Liver (tissue), 3 donors: ENCODE measurements at regions not wholly inside any gene's neighbourhood (a gene's known extent, or its start where the extent isn't known, plus 50 kb on each side); places are given as distances from the start of the nearest gene placed in this dataset.

Experiments used
- CTCF ChIP-seq: fragments of 150-350 bp; IDR thresholded peaks from 2 replicates; pipeline ENCODE4 v1.5.1; 2017; ENCODE audit warnings: improper control_type of control experiment, low read depth, low read length; ENCODE audit not compliant: missing input control
- FOXA1 ChIP-seq: IDR thresholded peaks from 2 replicates; pipeline ENCODE4 v1.6.1; 2016; ENCODE audit warnings: antibody characterized with exemption
- JUND ChIP-seq, 2 donors: IDR thresholded peaks; 2 replicates each; pipeline ENCODE4 v1.6.1; 2016; ENCODE audit warnings: antibody characterized with exemption in 2 of 2
- REST ChIP-seq: IDR thresholded peaks from 2 replicates; pipeline ENCODE4 v1.6.1; 2016; ENCODE audit warnings: antibody characterized with exemption, mild to moderate bottlenecking
- RXRA ChIP-seq, 2 donors: IDR thresholded peaks; 2 replicates each; pipeline ENCODE4 v1.6.1; 2017 to 2018; ENCODE audit warnings: antibody characterized with exemption in 2 of 2, mild to moderate bottlenecking in 1 of 2
- TAF1 ChIP-seq: conservative IDR thresholded peaks from 2 replicates; pipeline ENCODE4 v1.6.1; 2016; ENCODE audit warnings: antibody characterized with exemption, mild to moderate bottlenecking
- donor health status: healthy.
- donor health status: healthy.

- TF ChIP-seq CTCF (no peak), JUND (IDR thresholded peaks at IDR 0.05) (no peak), REST (no peak), FOXA1 (no peak), TAF1 (no peak), RXRA (IDR thresholded peaks at IDR 0.05) (no peak)
Observed at GRCh38 chr7:51980812-51981211, 664.2 kb upstream of the COBL start.
